Smooth muscle cell of the brain vasculature (primary cell): ENCODE measurements at regions not wholly inside any gene's neighbourhood (a gene's known extent, or its start where the extent isn't known, plus 50 kb on each side); places are given as distances from the start of the nearest gene placed in this dataset.

Source experiments
- DNase-seq: peaks from one replicate; pipeline ENCODE4 v3.0.0-alpha.2; 2012; ENCODE audit warnings: low read depth, low spot score

GRCh38 chr5:42338136-42338535, 85.1 kb upstream of the GHR start:
- DNase-seq: no peak

GRCh38 chr5:42349163-42349562, 74.1 kb upstream of the GHR start:
- no peak for DNase-seq

- DNase-seq: no peak
These were observed 71.3 kb upstream of the GHR start for GRCh38 chr5:42351956-42352355.

- no peak for DNase-seq
These were observed 63.2 kb upstream of the GHR start for GRCh38 chr5:42360056-42360455.

- no peak for DNase-seq
These were observed 62.5 kb upstream of the GHR start for GRCh38 chr5:42360616-42361314.

GRCh38 chr5:42361315-42361688, 61.9 kb upstream of the GHR start:
- no peak for DNase-seq

GRCh38 chr5:42366051-42366450, 57.2 kb upstream of the GHR start:
- no peak for DNase-seq
